OCI-LY3 (cell line): ENCODE measurements at regions not wholly inside any gene's neighbourhood (a gene's known extent, or its start where the extent isn't known, plus 50 kb on each side); places are given as distances from the start of the nearest gene placed in this dataset.

ENCODE experiments used
- CTCF ChIP-seq: fragments of 200-600, 300-600 bp; sonication (generic); IDR thresholded peaks from 2 replicates; pipeline ENCODE4 v1.5.1; 2014; ENCODE audit warnings: antibody characterized with exemption, low read length, low read depth
- EZH2phosphoT487 ChIP-seq: fragments of 200-600 bp; shearing (Covaris generic); IDR thresholded peaks from 2 replicates; pipeline ENCODE4 v1.6.1; 2018; ENCODE audit warnings: antibody characterized with exemption, mixed run types, low read depth

GRCh38 chr18:70457223-70457622 is 168.4 kb downstream of the SOCS6 start:
- TF ChIP-seq CTCF (no peak), EZH2phosphoT487 (no peak)
